Heart right ventricle (tissue), 16 donors: ENCODE measurements at regions not wholly inside any gene's neighbourhood (a gene's known extent, or its start where the extent isn't known, plus 50 kb on each side); places are given as distances from the start of the nearest gene placed in this dataset.

Experiments used
- ATAC-seq, 8 donors: fragments of 200-7000 bp; cut with Tn5 transposase; one replicate each; pipeline ENCODE4 v1.9.1; 2020; ENCODE audit warnings: mild to moderate bottlenecking in 8 of 8, moderate library complexity in 8 of 8, moderate number of reproducible peaks in 1 of 8
- DNase-seq, 2 donors: peaks; one replicate each; pipeline ENCODE4 v3.0.0-alpha.2; 2020
- H3K27ac ChIP-seq, 10 donors: fragments of 200-600 bp; sonication (generic) in 2 of 10; one replicate each; pipeline versions ENCODE4 v1.5.0 to v1.8.0; 2020 to 2022; ENCODE audit warnings: mild to moderate bottlenecking in 3 of 10
- H3K27me3 ChIP-seq, 7 donors: fragments of 200-600 bp; one replicate each; pipeline ENCODE4 v1.8.0; 2021 to 2022; ENCODE audit warnings: mild to moderate bottlenecking in 2 of 7
- H3K36me3 ChIP-seq, 9 donors: fragments of 200-600 bp; sonication (generic) in 1 of 9; one replicate each; pipeline versions ENCODE4 v1.5.0 to v1.8.0; 2020 to 2022; ENCODE audit warnings: mild to moderate bottlenecking in 2 of 9
- H3K4me1 ChIP-seq, 9 donors: fragments of 200-600 bp; sonication (generic) in 1 of 9; one replicate each; pipeline versions ENCODE4 v1.5.0 to v1.8.0; 2020 to 2022; ENCODE audit warnings: mild to moderate bottlenecking in 4 of 9
- H3K4me3 ChIP-seq, 10 donors: fragments of 200-600 bp; sonication (generic) in 2 of 10; one replicate each; pipeline versions ENCODE4 v1.5.0 to v1.8.0; 2020 to 2022; ENCODE audit warnings: mild to moderate bottlenecking in 7 of 10, moderate library complexity in 2 of 10
- H3K9me3 ChIP-seq, 11 donors: fragments of 200-600 bp in 10 of 11; sonication (generic) in 2 of 11; one replicate each; pipeline versions ENCODE4 v1.5.0 to v1.8.0; 2013 to 2022; ENCODE audit warnings: mild to moderate bottlenecking in 2 of 11, control low read depth in 1 of 11, moderate library complexity in 1 of 11
- CTCF ChIP-seq, 9 donors: fragments of 200-600 bp; sonication (generic) in 2 of 9; IDR thresholded peaks; one replicate each; pipeline versions ENCODE4 v1.5.0 to v1.8.0; 2021 to 2022; ENCODE audit warnings: antibody characterized with exemption in 9 of 9, mild to moderate bottlenecking in 5 of 9, moderate library complexity in 1 of 9
- WGBS, 2 donors: extraction: QIAGEN DNeasy Blood & Tissue Kit; methylation state at CpG; one replicate each; pipeline ENCODE4 v1.1.7; 2013; ENCODE audit warnings: inconsistent platforms in 1 of 2; 5-methylcytosine and 5-hydroxymethylcytosine counted together
- intact Hi-C, 10 donors: fragments of 100-400 bp; cut with DNase I; formaldehyde crosslinking; loops; one replicate each; pipeline versions ENCODE4 v1.11.1 to v1.14.2; 2022
- donor health status: Arrhythmogenic right ventricular cardiomyopathy.
- donor health status: ischemic (EF 13 %, LVEDD 7.1; RV severe dilation, severe dysfunction).
- donor health status: healthy with polysubstance abuse.
- donor health status: DM: no; HTN: yes; CAD: no.
- donor health status: DM: no; HTN: no; CAD: no.
- donor health status: ischemic (EF 25% LVEDD 6.9; RV normal size, moderate dysfunction).
- donor health status: ischemic (EF 25% LVEDD 5.7; RV mildly dilated, moderate dysfunction).
- donor health status: healthy.
- donor health status: DM: yes; HTN: yes; CAD: no.
- donor health status: Ischemic cardiomyopathy.
- donor health status: ischemic (EF 35%, LVEDD 5.7; RV mildly dilated, moderate dysfunction).
- donor health status: nonischemic (EF 11% LVEDD 7.7; RV severe dilation, severe dysfunction).
- donor health status: DM: yes; HTN: yes; CAD: no.
- donor health status: PGD.
- donor health status: ischemic (EF 29% LVEDD 5.4; RV normal size, mild dysfunction).
- donor health status: nonischemic (EF 23%, LVEDD 6.1; RV moderate dilation, normal function).

GRCh38 chrX:43456906-43457305, 199.2 kb upstream of the MAOA start:
- WGBS, 2 donors, result 76 to 100% methylated on average over 2 of the region's 2 CpGs
- no peaks in the 10 kb centered on the region for H3K4me1 ChIP-seq
- no peak overlapping the region for H3K4me3 ChIP-seq
- TF ChIP-seq CTCF (IDR thresholded peaks at IDR 0.05), result no peak
- peaks cover 0 to 23% (median 4%) of the 10 kb centered on the region in 11 donors for H3K9me3 ChIP-seq
- no peak for ATAC-seq
- peaks cover 0 to 27% (median 0%) of the 10 kb centered on the region in 7 donors for H3K27me3 ChIP-seq
- no peaks in the 10 kb centered on the region for H3K36me3 ChIP-seq
- no peak for DNase-seq
- intact Hi-C loops, result no loop called here
- H3K27ac ChIP-seq, result no peak overlapping the region

- ATAC-seq (no peak), DNase-seq (no peak)
- 84 to 89% methylated on average over 8 of the region's 8 CpGs for WGBS, 2 donors
- Histone ChIP-seq H3K36me3 (no peaks in the 10 kb centered on the region), H3K9me3 (no peaks in the 10 kb centered on the region), H3K27me3 (peaks cover 0 to 21% (median 0%) of the 10 kb centered on the region in 7 donors), H3K27ac (no peak overlapping the region), H3K4me3 (no peak overlapping the region), H3K4me1 (no peaks in the 10 kb centered on the region)
- TF ChIP-seq CTCF (IDR thresholded peaks at IDR 0.05), result no peak
- intact Hi-C loops, result no loop called here
These were observed 188.4 kb upstream of the MAOA start for GRCh38 chrX:43467608-43468234.

- Histone ChIP-seq H3K27ac (no peak overlapping the region), H3K36me3 (no peaks in the 10 kb centered on the region), H3K4me1 (no peaks in the 10 kb centered on the region), H3K4me3 (no peak overlapping the region), H3K27me3 (peaks cover 0 to 16% (median 0%) of the 10 kb centered on the region in 7 donors), H3K9me3 (no peaks in the 10 kb centered on the region)
- TF ChIP-seq CTCF (IDR thresholded peaks at IDR 0.05), result no peak
- WGBS, 2 donors, result 85 to 86% methylated on average over 2 of the region's 2 CpGs
- DNase-seq (no peak), ATAC-seq (no peak)
- intact Hi-C loops, result no loop called here
These were observed 186.6 kb upstream of the MAOA start for GRCh38 chrX:43469391-43470054.

- 67 to 70% methylated on average over 2 of the region's 2 CpGs for WGBS, 2 donors
- H3K4me3 ChIP-seq, result no peak overlapping the region
- no peaks in the 10 kb centered on the region for H3K4me1 ChIP-seq
- no peaks in the 10 kb centered on the region for H3K9me3 ChIP-seq
- TF ChIP-seq CTCF (IDR thresholded peaks at IDR 0.05), result no peak
- intact Hi-C loops, result no loop called here
- ATAC-seq, result no peak
- no peak for DNase-seq
- no peak overlapping the region for H3K27ac ChIP-seq
- peaks cover 0 to 27% (median 0%) of the 10 kb centered on the region in 7 donors for H3K27me3 ChIP-seq
- no peaks in the 10 kb centered on the region for H3K36me3 ChIP-seq
These were observed 181.8 kb upstream of the MAOA start for GRCh38 chrX:43474321-43474720.
